Hindlimb muscle (tissue), 1 donor: ENCODE measurements at regions not wholly inside any gene's neighbourhood (a gene's known extent, or its start where the extent isn't known, plus 50 kb on each side); places are given as distances from the start of the nearest gene placed in this dataset.
"Not testable (repeated sequence)": the region's sequence is repeated elsewhere in the genome, so short reads cannot be mapped to it uniquely, and the experiment has no call there.

Source experiments
- DNase-seq: peaks from one replicate; pipeline ENCODE4 v3.0.0-alpha.2; 2013

DNA sequence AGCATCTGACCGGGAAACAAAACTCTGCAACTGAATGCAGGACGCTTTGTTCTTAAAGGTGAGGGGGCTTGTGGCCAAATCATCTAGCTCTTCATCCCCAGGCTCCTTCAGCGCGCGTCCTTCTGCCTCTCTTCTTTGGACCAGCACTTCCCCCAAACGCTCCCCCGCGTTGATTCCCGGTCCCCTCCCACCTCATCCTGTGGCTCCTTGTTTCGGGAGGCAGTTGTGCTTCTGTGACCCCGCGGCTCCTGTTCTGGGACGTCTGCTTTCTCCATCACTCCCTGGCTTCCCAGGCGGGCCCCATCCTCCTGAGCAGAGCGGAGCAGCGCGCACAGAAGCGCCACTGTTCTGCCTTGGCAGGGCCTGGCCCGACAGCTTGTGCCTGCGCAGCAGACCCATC is 109.7 kb upstream of the ZNG1E start:
- not testable (repeated sequence) for DNase-seq

- not testable (repeated sequence) for DNase-seq
Observed at GRCh38 chr9:65519018-65519417, 156.7 kb upstream of the ZNG1E start.

- not testable (repeated sequence) for DNase-seq
Observed at GRCh38 chr9:65514465-65514864, 161.3 kb upstream of the ZNG1E start.

DNA sequence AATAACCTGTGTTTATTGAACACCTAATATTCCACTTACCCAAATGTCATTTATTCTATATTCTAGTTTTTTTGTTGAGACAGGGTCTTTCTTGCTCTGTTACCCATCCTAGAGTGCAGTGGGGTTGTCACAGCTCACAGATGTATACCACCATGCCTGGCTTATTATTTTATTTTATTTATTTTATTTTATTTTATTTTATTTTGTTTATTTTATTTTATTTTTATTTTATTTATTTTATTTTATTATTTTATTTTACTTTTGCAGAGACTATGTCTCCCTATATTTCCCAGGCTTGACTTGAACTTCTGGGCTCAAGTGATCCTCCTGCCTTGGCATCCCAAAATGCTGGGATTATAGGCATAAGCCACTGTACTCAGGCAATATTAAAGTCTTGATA is 167.8 kb upstream of the ZNG1E start:
- not testable (repeated sequence) for DNase-seq

DNA sequence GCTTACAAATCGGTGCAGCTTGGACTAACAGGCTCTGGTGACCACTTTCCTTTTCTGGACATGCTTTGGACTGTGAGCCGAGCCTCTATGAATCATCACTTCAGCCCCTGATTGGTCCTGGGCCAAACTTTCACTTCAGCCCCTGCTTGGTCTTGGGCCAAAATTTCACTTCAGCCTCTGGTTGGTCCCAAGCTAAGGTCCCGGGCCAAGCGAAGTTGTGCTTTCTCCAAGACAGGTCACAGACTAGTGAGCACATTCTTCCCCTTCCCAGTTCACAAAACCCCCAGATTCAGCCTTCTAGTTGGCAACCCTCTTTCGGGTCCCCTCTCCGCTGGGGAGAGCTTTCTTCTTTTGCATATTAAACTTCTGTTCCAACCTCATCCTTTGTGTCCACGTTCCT is 171.0 kb upstream of the ZNG1E start:
- DNase-seq, result not testable (repeated sequence)

DNA sequence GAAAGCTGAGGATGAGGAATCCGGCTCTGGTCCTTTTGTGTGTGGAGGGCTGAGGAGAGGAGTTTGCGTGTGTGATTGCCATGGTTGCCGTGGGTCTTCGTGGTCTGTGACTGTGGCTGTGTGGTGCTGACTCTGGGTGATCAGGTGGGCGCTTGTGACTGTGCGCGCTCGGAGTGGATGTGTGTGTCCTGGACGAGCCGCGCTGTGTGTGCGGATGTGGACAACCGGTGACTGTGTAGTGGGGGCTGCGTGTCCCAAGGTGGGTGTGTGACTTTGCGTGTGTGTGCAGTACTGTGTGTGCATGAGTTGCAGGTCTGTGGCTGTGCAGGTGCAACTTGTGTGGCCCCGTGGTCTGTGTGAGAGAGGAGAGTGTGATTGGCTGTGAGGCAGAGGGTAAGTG is 172.0 kb upstream of the ZNG1E start:
- DNase-seq, result not testable (repeated sequence)

GRCh38 chr9:65482890-65483289 is 192.8 kb upstream of the ZNG1E start:
- not testable (repeated sequence) for DNase-seq

- not testable (repeated sequence) for DNase-seq
Observed at GRCh38 chr9:65481291-65481690, 194.4 kb upstream of the ZNG1E start.

- DNase-seq, result not testable (repeated sequence)
Observed at GRCh38 chr9:65474891-65475290, 189.9 kb upstream of the FOXD4L5 start.

DNA sequence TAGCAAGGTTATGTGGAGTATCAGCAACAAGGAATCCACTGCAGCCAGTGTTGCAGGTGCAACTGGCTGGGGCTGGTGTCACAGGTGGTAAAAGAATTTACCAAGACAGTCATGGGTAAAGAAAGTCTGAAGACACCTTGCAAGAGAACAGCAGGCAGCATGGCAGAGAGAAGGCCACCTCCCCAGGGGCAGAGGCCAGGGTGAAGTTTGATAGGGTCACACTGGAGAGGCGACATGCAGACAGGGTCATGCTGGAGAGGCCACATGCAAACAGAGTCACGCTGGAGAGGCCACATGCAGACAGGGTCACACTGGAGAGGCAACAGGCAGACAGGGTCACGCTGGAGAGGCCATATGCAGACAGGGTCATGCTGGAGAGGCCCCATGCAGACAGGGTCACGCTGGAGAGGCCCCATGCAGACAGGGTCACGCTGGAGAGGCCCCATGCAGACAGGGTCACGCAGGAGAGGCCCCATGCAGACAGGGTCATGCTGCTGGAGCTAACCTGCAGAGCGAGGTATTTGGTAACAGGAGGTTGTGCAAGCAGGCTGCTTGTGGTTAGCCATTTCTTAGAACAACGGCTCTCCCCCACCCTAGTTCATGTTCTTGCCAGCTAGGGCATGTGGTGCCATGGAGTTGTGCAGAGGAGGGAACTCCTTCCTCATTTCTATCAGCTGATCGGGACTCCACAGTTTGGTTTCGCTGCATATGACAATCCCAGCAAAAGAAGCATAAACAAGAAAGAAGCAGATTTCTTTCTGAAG is 188.2 kb upstream of the FOXD4L5 start:
- DNase-seq, result not testable (repeated sequence)

GRCh38 chr9:65471106-65471505 is 186.1 kb upstream of the FOXD4L5 start:
- not testable (repeated sequence) for DNase-seq

- DNase-seq, result not testable (repeated sequence)
Observed at GRCh38 chr9:65466911-65467734, 182.1 kb upstream of the FOXD4L5 start.

GRCh38 chr9:65465246-65465895 is 180.4 kb upstream of the FOXD4L5 start:
- DNase-seq, result not testable (repeated sequence)

GRCh38 chr9:65462476-65462875 is 177.5 kb upstream of the FOXD4L5 start:
- not testable (repeated sequence) for DNase-seq

DNA sequence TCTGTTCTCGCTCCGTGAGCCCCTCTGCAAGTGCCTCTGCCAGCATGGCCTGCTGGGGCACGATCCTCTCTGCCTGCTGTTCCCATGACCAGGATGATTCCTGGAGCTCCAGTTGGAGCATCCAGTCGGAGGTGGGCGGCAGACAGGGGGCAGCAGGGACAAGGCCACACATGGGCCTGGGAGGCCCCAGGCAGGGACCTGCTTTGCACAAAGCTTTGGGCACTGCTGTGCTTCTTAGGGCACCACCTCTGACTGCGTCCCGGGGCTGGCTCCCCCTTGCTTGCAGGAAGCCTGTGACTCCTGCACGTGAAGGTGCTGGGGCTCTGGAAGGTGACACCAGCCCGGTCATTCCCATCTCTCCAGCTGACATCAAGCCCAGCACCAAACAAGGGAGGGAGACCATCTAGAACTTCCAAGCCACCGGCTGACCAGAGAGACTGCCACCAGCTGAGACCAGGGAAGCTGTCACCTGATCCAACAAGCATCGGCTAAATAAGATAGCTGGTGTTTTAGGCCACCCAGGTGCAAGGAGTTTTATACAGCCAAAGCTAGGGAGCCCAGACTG is 174.8 kb upstream of the FOXD4L5 start:
- DNase-seq, result no peak

- DNase-seq, result no peak
Observed at GRCh38 chr9:65458992-65459391, 174.0 kb upstream of the FOXD4L5 start.

- no peak for DNase-seq
Observed at GRCh38 chr9:65458465-65458864, 173.5 kb upstream of the FOXD4L5 start.

GRCh38 chr9:65456991-65457390 is 172.0 kb upstream of the FOXD4L5 start:
- DNase-seq, result not testable (repeated sequence)

DNA sequence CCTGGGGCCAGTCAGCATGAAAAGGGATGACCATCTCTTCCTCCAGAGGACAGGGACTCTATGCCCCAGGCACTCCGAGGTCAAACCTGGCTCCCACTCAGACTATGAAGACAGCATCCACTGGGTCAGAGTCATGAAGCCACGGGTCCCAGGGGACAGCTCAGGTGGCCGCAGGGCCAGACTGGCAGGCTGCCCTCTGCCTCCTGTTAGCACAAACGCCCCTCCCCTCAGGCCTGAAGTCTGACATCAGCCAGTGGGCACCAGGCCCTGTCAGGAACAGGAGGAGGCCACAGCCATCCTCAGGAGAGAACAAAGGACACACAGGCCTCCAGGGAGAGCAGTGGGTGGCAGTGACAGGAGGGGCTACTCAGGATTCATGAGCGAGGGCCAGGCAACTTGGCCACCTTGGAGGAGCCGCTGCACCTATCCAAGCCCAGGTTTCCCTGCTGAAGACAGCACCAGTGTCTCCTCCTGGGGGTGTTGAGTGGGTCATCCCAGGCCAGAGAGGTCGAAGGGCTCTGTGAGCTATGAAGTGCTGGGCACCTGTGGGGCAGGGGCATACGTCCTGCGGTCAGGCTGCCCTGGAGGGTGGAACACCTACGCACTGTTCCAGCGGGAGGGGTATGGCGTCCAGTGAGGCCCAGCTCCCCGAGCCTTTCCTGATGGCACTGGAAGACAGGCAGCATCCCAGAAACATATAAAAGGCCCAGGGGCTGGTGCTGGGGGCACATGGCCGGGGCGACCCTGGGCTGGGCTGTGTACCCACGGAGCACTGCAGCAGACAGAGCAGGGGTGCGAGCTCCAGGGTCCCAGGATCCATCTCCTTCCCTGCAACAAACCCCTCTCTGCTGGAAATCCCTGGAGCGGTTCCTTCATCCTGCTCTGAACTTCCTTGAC is 171.0 kb upstream of the FOXD4L5 start:
- not testable (repeated sequence) for DNase-seq

DNA sequence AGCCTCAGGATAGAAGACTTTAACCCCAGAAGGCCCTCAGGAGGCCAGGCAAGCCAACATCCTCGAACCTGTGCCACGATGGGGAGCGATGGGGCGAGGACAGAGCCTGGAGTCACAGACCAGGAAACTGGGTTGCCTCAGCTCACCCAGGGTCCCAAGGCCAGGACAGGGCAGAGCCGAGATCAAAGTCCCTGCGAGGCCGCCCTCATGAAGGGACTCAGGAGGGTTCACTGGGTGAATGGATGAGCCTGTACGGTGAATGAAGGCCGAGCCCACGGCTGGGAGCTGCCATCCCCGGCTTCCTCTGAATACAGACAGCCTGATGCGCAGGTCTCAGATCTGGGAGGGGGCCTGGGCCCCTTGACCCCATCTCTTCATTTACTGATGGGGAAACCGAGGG is 170.1 kb upstream of the FOXD4L5 start:
- not testable (repeated sequence) for DNase-seq

DNA sequence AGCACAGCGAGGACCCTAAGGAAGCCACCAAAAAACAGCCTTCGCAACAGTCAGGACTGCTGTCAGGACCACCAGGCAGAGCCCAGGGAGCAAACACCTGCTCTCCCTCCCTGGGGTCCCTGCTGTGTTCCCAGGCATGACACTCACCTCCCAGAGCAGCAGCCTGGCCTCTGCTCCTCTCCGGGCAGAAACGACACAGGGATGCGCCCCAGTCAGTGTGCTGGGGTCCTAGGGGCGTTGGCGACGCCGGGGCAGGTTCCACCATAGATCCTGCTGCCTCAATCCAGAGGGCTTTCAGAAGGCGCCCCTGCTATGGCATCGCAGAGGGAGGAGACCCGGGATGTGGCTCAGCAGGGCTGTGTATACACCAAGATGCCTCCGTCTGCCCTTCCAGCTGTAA is 169.7 kb upstream of the FOXD4L5 start:
- DNase-seq, result not testable (repeated sequence)

DNA sequence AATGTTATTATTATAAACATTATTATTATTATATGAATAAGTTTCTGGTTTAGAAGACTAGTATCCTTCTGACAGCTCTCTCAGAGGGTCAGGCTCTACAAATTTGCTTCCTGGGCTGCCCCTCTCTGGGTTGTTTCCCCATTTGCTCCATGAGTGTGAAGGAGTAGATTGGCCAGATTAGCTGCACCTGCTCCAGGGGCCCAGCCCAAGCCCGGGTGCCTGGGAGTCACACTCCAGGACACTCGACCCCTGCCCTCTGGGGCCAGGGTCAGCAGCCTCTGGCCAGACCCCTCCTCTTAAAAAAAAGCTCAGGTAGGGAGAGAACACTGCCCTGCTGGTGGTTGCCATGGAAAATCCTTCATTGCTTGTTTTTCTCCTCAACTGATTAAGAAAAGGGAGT is 169.0 kb upstream of the FOXD4L5 start:
- DNase-seq, result not testable (repeated sequence)
